Suprapubic skin (tissue), 4 donors: ENCODE measurements at regions not wholly inside any gene's neighbourhood (a gene's known extent, or its start where the extent isn't known, plus 50 kb on each side); places are given as distances from the start of the nearest gene placed in this dataset.
"Not testable (repeated sequence)": the region's sequence is repeated elsewhere in the genome, so short reads cannot be mapped to it uniquely, and the experiment has no call there.

ENCODE experiments used
- DNase-seq, 2 donors: peaks; one replicate each; pipeline ENCODE4 v3.0.0-alpha.2; 2019; ENCODE audit warnings: low spot score in 2 of 2
- H3K27ac ChIP-seq: fragments of 200-600 bp; sonication (generic); one replicate; pipeline ENCODE4 v1.5.1; 2019
- H3K27me3 ChIP-seq: fragments of 200-600 bp; sonication (generic); one replicate; pipeline ENCODE4 v1.5.1; 2019
- H3K36me3 ChIP-seq: fragments of 200-600 bp; sonication (generic); one replicate; pipeline ENCODE4 v1.5.1; 2019
- H3K4me1 ChIP-seq: fragments of 200-600 bp; sonication (generic); one replicate; pipeline ENCODE4 v1.5.1; 2019
- H3K4me3 ChIP-seq: fragments of 200-600 bp; sonication (generic); one replicate; pipeline ENCODE4 v1.5.1; 2019; ENCODE audit warnings: mild to moderate bottlenecking
- H3K9me3 ChIP-seq: fragments of 200-600 bp; sonication (generic); one replicate; pipeline ENCODE4 v1.5.1; 2019
- CTCF ChIP-seq, 2 donors: fragments of 200-600 bp in 1 of 2; fragments of 450-650 bp in 1 of 2; sonication (generic) in 1 of 2; IDR thresholded peaks; one replicate each; pipeline ENCODE4 v1.5.1; 2016 to 2019; ENCODE audit warnings: antibody characterized with exemption in 2 of 2, mild to moderate bottlenecking in 1 of 2, moderate library complexity in 1 of 2
- EP300 ChIP-seq: sonication (generic); formaldehyde crosslinking; IDR thresholded peaks from one replicate; pipeline ENCODE4 v1.6.1; 2017; ENCODE audit warnings: antibody characterized with exemption
- POLR2A ChIP-seq, 2 donors: fragments of 450-650 bp; IDR thresholded peaks; one replicate each; pipeline ENCODE4 v1.6.1; 2017; ENCODE audit warnings: antibody characterized with exemption in 2 of 2, mild to moderate bottlenecking in 2 of 2, moderate library complexity in 2 of 2
- POLR2AphosphoS5 ChIP-seq, 3 donors: sonication (generic); formaldehyde crosslinking; IDR thresholded peaks; one replicate each; pipeline ENCODE4 v1.6.1; 2017; ENCODE audit warnings: antibody characterized with exemption in 3 of 3
- WGBS: methylation state at CpG from one replicate; pipeline ENCODE4 v1.1.5; 2018; 5-methylcytosine and 5-hydroxymethylcytosine counted together

- Histone ChIP-seq H3K9me3 (peaks cover 30% of the 10 kb centered on the region), H3K27ac (no peak overlapping the region), H3K27me3 (no peaks in the 10 kb centered on the region), H3K4me3 (no peak overlapping the region), H3K4me1 (no peaks in the 10 kb centered on the region), H3K36me3 (no peaks in the 10 kb centered on the region)
- no peak for TF ChIP-seq EP300
- TF ChIP-seq CTCF (IDR thresholded peaks at IDR 0.05): no peak
- TF ChIP-seq POLR2AphosphoS5 (IDR thresholded peaks at IDR 0.05): no peak
- no peak for TF ChIP-seq POLR2A (IDR thresholded peaks at IDR 0.05)
- no peak for DNase-seq
- WGBS: 62% methylated on average over 3 of the region's 3 CpGs
Observed at GRCh38 chr11:97069160-97069559, 679.3 kb downstream of the JRKL start.

GRCh38 chr11:97072420-97072819 is 682.6 kb downstream of the JRKL start:
- Histone ChIP-seq H3K4me1 (no peaks in the 10 kb centered on the region), H3K27me3 (no peaks in the 10 kb centered on the region), H3K27ac (no peak overlapping the region), H3K4me3 (no peak overlapping the region), H3K36me3 (no peaks in the 10 kb centered on the region), H3K9me3 (peaks cover 32% of the 10 kb centered on the region)
- DNase-seq: no peak
- TF ChIP-seq CTCF (IDR thresholded peaks at IDR 0.05): no peak
- no peak for TF ChIP-seq POLR2A (IDR thresholded peaks at IDR 0.05)
- TF ChIP-seq POLR2AphosphoS5 (IDR thresholded peaks at IDR 0.05): no peak
- no peak for TF ChIP-seq EP300
- 70% methylated on average over 2 of the region's 2 CpGs for WGBS

- H3K4me3 ChIP-seq, H3K36me3 ChIP-seq, H3K27ac ChIP-seq, H3K4me1 ChIP-seq, H3K27me3 ChIP-seq, DNase-seq: not testable (repeated sequence)
- peaks cover 25% of the 10 kb centered on the region for H3K9me3 ChIP-seq
- WGBS: no CpG with 5 or more reads among the region's 19 CpGs
Observed at GRCh38 chr11:97076666-97077065, 686.9 kb downstream of the JRKL start.

- no peak overlapping the region for H3K27ac ChIP-seq
- no peaks in the 10 kb centered on the region for H3K4me1 ChIP-seq
- 45% methylated on average over 2 of the region's 2 CpGs for WGBS
- no peak overlapping the region for H3K4me3 ChIP-seq
- DNase-seq: no peak
- TF ChIP-seq POLR2AphosphoS5 (IDR thresholded peaks at IDR 0.05) (no peak), EP300 (no peak), POLR2A (IDR thresholded peaks at IDR 0.05) (no peak), CTCF (IDR thresholded peaks at IDR 0.05) (no peak)
- H3K27me3 ChIP-seq: no peaks in the 10 kb centered on the region
- H3K36me3 ChIP-seq: no peaks in the 10 kb centered on the region
- H3K9me3 ChIP-seq: peaks cover 9% of the 10 kb centered on the region
Observed at GRCh38 chr11:97078443-97078842, 688.6 kb downstream of the JRKL start.

- Histone ChIP-seq H3K36me3 (no peaks in the 10 kb centered on the region), H3K4me3 (no peak overlapping the region), H3K9me3 (peaks cover 1% of the 10 kb centered on the region), H3K27ac (no peak overlapping the region), H3K27me3 (no peaks in the 10 kb centered on the region), H3K4me1 (no peaks in the 10 kb centered on the region)
- TF ChIP-seq CTCF (IDR thresholded peaks at IDR 0.05): no peak
- no peak for TF ChIP-seq EP300
- TF ChIP-seq POLR2AphosphoS5 (IDR thresholded peaks at IDR 0.05): no peak
- no peak for TF ChIP-seq POLR2A (IDR thresholded peaks at IDR 0.05)
- no peak for DNase-seq
Observed at GRCh38 chr11:97079244-97079643, 689.4 kb downstream of the JRKL start.

GRCh38 chr11:97087419-97087818 is 697.6 kb downstream of the JRKL start:
- H3K4me1 ChIP-seq: no peaks in the 10 kb centered on the region
- H3K9me3 ChIP-seq: no peaks in the 10 kb centered on the region
- 69% methylated on average over 2 of the region's 2 CpGs for whole genome bisulfite sequencing
- H3K27ac ChIP-seq: no peak overlapping the region
- TF ChIP-seq POLR2A (IDR thresholded peaks at IDR 0.05) (no peak), POLR2AphosphoS5 (IDR thresholded peaks at IDR 0.05) (no peak), EP300 (no peak), CTCF (IDR thresholded peaks at IDR 0.05) (no peak)
- no peak overlapping the region for H3K4me3 ChIP-seq
- no peak for DNase-seq
- H3K36me3 ChIP-seq: no peaks in the 10 kb centered on the region
- no peaks in the 10 kb centered on the region for H3K27me3 ChIP-seq
